SK-N-SH (cell line): ENCODE measurements at regions not wholly inside any gene's neighbourhood (a gene's known extent, or its start where the extent isn't known, plus 50 kb on each side); places are given as distances from the start of the nearest gene placed in this dataset.
A peak's percentile ranks its signal among the peaks of the same experiment; 100 is the strongest.
"Not testable (repeated sequence)": the region's sequence is repeated elsewhere in the genome, so short reads cannot be mapped to it uniquely, and the experiment has no call there.

ENCODE experiments used
- CTCF ChIA-PET: fragments of 300-600, 350-600 bp; formaldehyde crosslinking; extraction: SDS; loops from one replicate; lab custom pipeline; 2021; lab: Yijun Ruan, JAX
- POLR2A ChIA-PET: fragments of 350-600 bp; sonication (Branson Sonifier 250); formaldehyde crosslinking; extraction: SDS; loops from one replicate; lab custom pipeline; 2020; ENCODE audit warnings: antibody characterized with exemption, inconsistent platforms; lab: Yijun Ruan, JAX
- DNase-seq: peaks from one replicate; pipeline ENCODE4 v3.0.0; 2012
- H2AFZ ChIP-seq: fragments of 200-600 bp; sonication (generic); 2 replicates; pipeline ENCODE4 v1.8.1; 2016; ENCODE audit warnings: antibody characterized with exemption, mild to moderate bottlenecking, low read depth
- H3F3A ChIP-seq: fragments of 200-600 bp; sonication (generic); replicated peaks from 2 replicates; pipeline ENCODE3; 2016; ENCODE audit warnings: antibody characterized with exemption, mild to moderate bottlenecking; ENCODE audit not compliant: insufficient read depth
- H3K27ac ChIP-seq, 2 experiments: fragments of 200-500 bp in 1 of 2; fragments of 200-600 bp in 1 of 2; sonication (Bioruptor generic) in 1 of 2; sonication (generic), shearing (Covaris generic) in 1 of 2; 2 replicates each; pipeline versions ENCODE4 v1.5.1 to v1.6.1; 2014 to 2016; ENCODE audit warnings: low read depth in 2 of 2, inconsistent platforms in 1 of 2, low read length in 1 of 2, mild to moderate bottlenecking in 1 of 2, mixed read lengths in 1 of 2
- H3K27me3 ChIP-seq: fragments of 200-600 bp; sonication (generic), shearing (Covaris generic); 2 replicates; pipeline ENCODE4 v1.6.1; 2016; ENCODE audit warnings: mixed run types; ENCODE audit not compliant: insufficient read depth
- H3K36me3 ChIP-seq, 2 experiments: fragments of 200-500 bp in 1 of 2; fragments of 200-600 bp in 1 of 2; sonication (Bioruptor generic) in 1 of 2; sonication (generic) in 1 of 2; replicated peaks in 1 of 2; 2 replicates each; pipeline versions ENCODE3 to v1.5.1; 2014 to 2016; ENCODE audit warnings: low read length in 1 of 2, mild to moderate bottlenecking in 1 of 2; ENCODE audit not compliant: insufficient read depth in 2 of 2, control insufficient read depth in 1 of 2
- H3K4me1 ChIP-seq, 2 experiments: fragments of 200-500 bp in 1 of 2; fragments of 200-600 bp in 1 of 2; sonication (Bioruptor generic) in 1 of 2; sonication (generic), shearing (Covaris generic) in 1 of 2; 2 replicates each; pipeline versions ENCODE4 v1.5.1 to v1.6.1; 2014 to 2016; ENCODE audit warnings: low read depth in 1 of 2, low read length in 1 of 2, mixed run types in 1 of 2; ENCODE audit not compliant: insufficient read depth in 2 of 2, control insufficient read depth in 1 of 2
- H3K4me2 ChIP-seq: fragments of 200-600 bp; sonication (generic), shearing (Covaris generic); 2 replicates; pipeline ENCODE4 v1.6.1; 2017; ENCODE audit warnings: mixed run types
- H3K4me3 ChIP-seq, 2 experiments: fragments of 200-500 bp in 1 of 2; fragments of 200-600 bp in 1 of 2; sonication (Bioruptor generic) in 1 of 2; sonication (generic), shearing (Covaris generic) in 1 of 2; 2 replicates each; pipeline versions ENCODE4 v1.5.1 to v1.8.1; 2014 to 2016; ENCODE audit warnings: low read depth in 2 of 2, inconsistent platforms in 1 of 2, low read length in 1 of 2, mild to moderate bottlenecking in 1 of 2, mixed read lengths in 1 of 2, moderate library complexity in 1 of 2
- H3K79me2 ChIP-seq: fragments of 200-600 bp; sonication (generic); 2 replicates; pipeline ENCODE4 v1.8.1; 2017; ENCODE audit warnings: mild to moderate bottlenecking; ENCODE audit not compliant: insufficient read depth
- H3K9ac ChIP-seq: fragments of 200-600 bp; sonication (generic); 2 replicates; pipeline ENCODE4 v1.6.1; 2017; ENCODE audit warnings: mixed run types
- H3K9me2 ChIP-seq: fragments of 200-600 bp; sonication (generic); 2 replicates; pipeline ENCODE4 v1.6.1; 2017; ENCODE audit warnings: mixed run types
- H3K9me3 ChIP-seq: fragments of 200-600 bp; sonication (generic); 2 replicates; pipeline ENCODE4 v1.6.1; 2017; ENCODE audit warnings: mixed run types, mild to moderate bottlenecking, moderate library complexity
- H4K20me1 ChIP-seq: fragments of 200-600 bp; sonication (generic); 2 replicates; pipeline ENCODE4 v1.6.1; 2017; ENCODE audit warnings: mild to moderate bottlenecking, mixed run types; ENCODE audit not compliant: insufficient read depth
- ELF1 ChIP-seq: IDR thresholded peaks from 2 replicates; pipeline ENCODE4 v1.4.0; 2012
- EP300 ChIP-seq, 2 experiments: IDR thresholded peaks; 2 replicates each; pipeline versions ENCODE4 v1.4.0 to v1.6.1; 2012; ENCODE audit warnings: borderline replicate concordance in 1 of 2, low read depth in 1 of 2, low read length in 1 of 2
- EZH2phosphoT487 ChIP-seq: fragments of 200-600 bp; sonication (generic); IDR thresholded peaks from 2 replicates; pipeline ENCODE4 v1.6.1; 2017; ENCODE audit warnings: low read depth, mixed run types, mild to moderate bottlenecking, antibody characterized with exemption, moderate library complexity, borderline replicate concordance
- FOSL2 ChIP-seq: IDR thresholded peaks from 2 replicates; pipeline ENCODE4 v1.4.0; 2012; ENCODE audit warnings: low read depth, mild to moderate bottlenecking, moderate library complexity, borderline replicate concordance
- JUND ChIP-seq: IDR thresholded peaks from 2 replicates; pipeline ENCODE4 v1.4.0; 2012
- MXI1 ChIP-seq: IDR thresholded peaks from 2 replicates; pipeline ENCODE4 v1.6.1; 2012; ENCODE audit warnings: mild to moderate bottlenecking, low read depth, low read length, improper control_type of control experiment
- NFIC ChIP-seq: IDR thresholded peaks from 2 replicates; pipeline ENCODE4 v1.4.0; 2012; ENCODE audit warnings: borderline replicate concordance
- NRF1 ChIP-seq: IDR thresholded peaks from 2 replicates; pipeline ENCODE4 v1.6.1; 2012; ENCODE audit warnings: low read depth, mild to moderate bottlenecking, low read length
- RFX5 ChIP-seq: IDR thresholded peaks from 2 replicates; pipeline ENCODE4 v1.6.1; 2012; ENCODE audit warnings: mild to moderate bottlenecking, improper control_type of control experiment, low read length
- RXRA ChIP-seq: IDR thresholded peaks from 2 replicates; pipeline ENCODE4 v1.4.0; 2012; ENCODE audit warnings: low read depth, mild to moderate bottlenecking, borderline replicate concordance
- SMC3 ChIP-seq: IDR thresholded peaks from 2 replicates; pipeline ENCODE4 v1.6.1; 2012; ENCODE audit warnings: low read depth, low read length, improper control_type of control experiment
- TAF1 ChIP-seq: IDR thresholded peaks from 2 replicates; pipeline ENCODE4 v1.6.1; 2012; ENCODE audit warnings: low read depth, mild to moderate bottlenecking, low read length, moderate library complexity, borderline replicate concordance
- TCF12 ChIP-seq: IDR thresholded peaks from 2 replicates; pipeline ENCODE4 v1.4.0; 2012
- TEAD4 ChIP-seq: IDR thresholded peaks from 2 replicates; pipeline ENCODE4 v1.4.0; 2012; ENCODE audit warnings: mild to moderate bottlenecking, borderline replicate concordance; ENCODE audit not compliant: insufficient read depth
- YY1 ChIP-seq: IDR thresholded peaks from 2 replicates; pipeline ENCODE4 v1.4.0; 2012; ENCODE audit warnings: low read depth, mild to moderate bottlenecking
- WGBS: methylation state at CpG from one replicate; pipeline ENCODE4 v1.1.6; 2017; ENCODE audit warnings: low lambda C conversion rate; 5-methylcytosine and 5-hydroxymethylcytosine counted together
- TF ChIP-seq, protein P1 (sequence below): IDR thresholded peaks from 2 replicates; pipeline ENCODE4 v1.4.0; 2012; ENCODE audit warnings: low read depth, borderline replicate concordance
- TF ChIP-seq, protein P2 (sequence below): fragments of 150-350 bp; IDR thresholded peaks from 2 replicates; pipeline ENCODE4 v1.6.1; 2017; ENCODE audit warnings: antibody characterized with exemption, low read length, low read depth, borderline replicate concordance
- TF ChIP-seq, protein P3 (sequence below): fragments of 200-600 bp; sonication (generic); IDR thresholded peaks from 2 replicates; pipeline ENCODE4 v1.6.1; 2017; ENCODE audit warnings: antibody characterized with exemption, mild to moderate bottlenecking, moderate library complexity
- TF ChIP-seq, protein P4 (sequence below): IDR thresholded peaks from 2 replicates; pipeline ENCODE4 v1.4.0; 2012; ENCODE audit warnings: low read depth, borderline replicate concordance
- TF ChIP-seq, protein P5 (sequence below): IDR thresholded peaks from 2 replicates; pipeline ENCODE4; 2012

DNA sequence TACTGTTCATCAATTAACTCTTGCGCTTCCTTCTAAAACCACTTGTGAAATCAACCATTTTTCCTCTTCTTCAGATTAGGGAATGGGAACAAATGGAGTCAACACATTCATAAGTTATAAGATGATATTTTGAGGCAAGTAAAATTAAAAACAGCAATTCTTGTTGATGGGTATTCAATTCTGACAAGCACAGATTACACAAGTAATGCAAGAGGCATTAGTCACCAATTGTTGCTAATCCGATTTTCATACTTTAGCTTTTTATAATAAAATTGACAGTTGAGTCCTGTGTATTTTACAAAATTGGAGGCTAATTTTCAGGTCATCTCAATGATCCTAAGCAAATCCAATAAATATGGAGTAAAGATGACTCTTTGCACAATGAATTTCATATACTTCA, 918.4 kb upstream of the SOX9 start (continued):
- TF ChIP-seq, protein P1, sequence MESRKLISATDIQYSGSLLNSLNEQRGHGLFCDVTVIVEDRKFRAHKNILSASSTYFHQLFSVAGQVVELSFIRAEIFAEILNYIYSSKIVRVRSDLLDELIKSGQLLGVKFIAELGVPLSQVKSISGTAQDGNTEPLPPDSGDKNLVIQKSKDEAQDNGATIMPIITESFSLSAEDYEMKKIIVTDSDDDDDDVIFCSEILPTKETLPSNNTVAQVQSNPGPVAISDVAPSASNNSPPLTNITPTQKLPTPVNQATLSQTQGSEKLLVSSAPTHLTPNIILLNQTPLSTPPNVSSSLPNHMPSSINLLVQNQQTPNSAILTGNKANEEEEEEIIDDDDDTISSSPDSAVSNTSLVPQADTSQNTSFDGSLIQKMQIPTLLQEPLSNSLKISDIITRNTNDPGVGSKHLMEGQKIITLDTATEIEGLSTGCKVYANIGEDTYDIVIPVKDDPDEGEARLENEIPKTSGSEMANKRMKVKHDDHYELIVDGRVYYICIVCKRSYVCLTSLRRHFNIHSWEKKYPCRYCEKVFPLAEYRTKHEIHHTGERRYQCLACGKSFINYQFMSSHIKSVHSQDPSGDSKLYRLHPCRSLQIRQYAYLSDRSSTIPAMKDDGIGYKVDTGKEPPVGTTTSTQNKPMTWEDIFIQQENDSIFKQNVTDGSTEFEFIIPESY: no peak
- TF ChIP-seq TAF1 (no peak), TEAD4 (no peak), RFX5 (no peak), NRF1 (no peak), JUND (peak; percentile 56; the same call in 1 of the 2 replicates)
- TF ChIP-seq, protein P2, sequence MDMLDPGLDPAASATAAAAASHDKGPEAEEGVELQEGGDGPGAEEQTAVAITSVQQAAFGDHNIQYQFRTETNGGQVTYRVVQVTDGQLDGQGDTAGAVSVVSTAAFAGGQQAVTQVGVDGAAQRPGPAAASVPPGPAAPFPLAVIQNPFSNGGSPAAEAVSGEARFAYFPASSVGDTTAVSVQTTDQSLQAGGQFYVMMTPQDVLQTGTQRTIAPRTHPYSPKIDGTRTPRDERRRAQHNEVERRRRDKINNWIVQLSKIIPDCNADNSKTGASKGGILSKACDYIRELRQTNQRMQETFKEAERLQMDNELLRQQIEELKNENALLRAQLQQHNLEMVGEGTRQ: no peak

DNA sequence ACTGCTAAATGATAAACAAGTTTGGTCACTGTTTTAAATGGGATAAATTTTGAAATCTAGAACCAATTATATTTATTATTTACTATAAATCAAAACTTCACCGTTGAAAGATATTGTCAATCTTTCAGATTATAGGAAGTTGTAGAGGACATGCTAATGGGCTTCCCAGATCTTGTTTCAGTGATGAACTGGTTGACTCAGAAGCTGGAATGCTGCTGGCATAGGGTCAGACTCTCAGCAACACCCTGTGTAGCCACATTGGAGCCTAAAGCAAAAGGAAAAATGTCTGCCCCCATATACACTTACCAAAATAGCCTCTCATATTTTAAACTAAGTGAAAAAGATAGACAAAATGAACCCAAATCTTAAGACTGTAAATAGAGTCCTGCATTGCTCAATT, 916.9 kb upstream of the SOX9 start:
- H2AFZ ChIP-seq: no peak overlapping the region
- H3K79me2 ChIP-seq: no peaks in the 10 kb centered on the region
- DNase-seq: no peak
- no peak overlapping the region for H3K9ac ChIP-seq
- TF ChIP-seq, protein P3, sequence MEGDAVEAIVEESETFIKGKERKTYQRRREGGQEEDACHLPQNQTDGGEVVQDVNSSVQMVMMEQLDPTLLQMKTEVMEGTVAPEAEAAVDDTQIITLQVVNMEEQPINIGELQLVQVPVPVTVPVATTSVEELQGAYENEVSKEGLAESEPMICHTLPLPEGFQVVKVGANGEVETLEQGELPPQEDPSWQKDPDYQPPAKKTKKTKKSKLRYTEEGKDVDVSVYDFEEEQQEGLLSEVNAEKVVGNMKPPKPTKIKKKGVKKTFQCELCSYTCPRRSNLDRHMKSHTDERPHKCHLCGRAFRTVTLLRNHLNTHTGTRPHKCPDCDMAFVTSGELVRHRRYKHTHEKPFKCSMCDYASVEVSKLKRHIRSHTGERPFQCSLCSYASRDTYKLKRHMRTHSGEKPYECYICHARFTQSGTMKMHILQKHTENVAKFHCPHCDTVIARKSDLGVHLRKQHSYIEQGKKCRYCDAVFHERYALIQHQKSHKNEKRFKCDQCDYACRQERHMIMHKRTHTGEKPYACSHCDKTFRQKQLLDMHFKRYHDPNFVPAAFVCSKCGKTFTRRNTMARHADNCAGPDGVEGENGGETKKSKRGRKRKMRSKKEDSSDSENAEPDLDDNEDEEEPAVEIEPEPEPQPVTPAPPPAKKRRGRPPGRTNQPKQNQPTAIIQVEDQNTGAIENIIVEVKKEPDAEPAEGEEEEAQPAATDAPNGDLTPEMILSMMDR: no peak
- TF ChIP-seq SMC3 (no peak), EP300 (IDR thresholded peaks at IDR 0.05; ENCODE audit: borderline replicate concordance in 1 of 2, low read depth in 1 of 2, low read length in 1 of 2) (peak in 1 of 2 experiments; percentile 70; a peak in 2 of 4 replicates), NFIC (peak; percentile 60; the same call in 1 of the 2 replicates), EZH2phosphoT487 (no peak), ELF1 (no peak), RXRA (peak; percentile 53; the same call in 1 of the 2 replicates), TEAD4 (peak; percentile 67; the same call in 1 of the 2 replicates), MXI1 (no peak), TCF12 (peak; percentile 62; the same call in 1 of the 2 replicates), FOSL2 (peak; percentile 61; the same call in 1 of the 2 replicates), YY1 (0 out of 2 replicates have a peak, but pooled peaks have one; percentile 28), JUND (peak; percentile 60)
- TF ChIP-seq, protein P4, sequence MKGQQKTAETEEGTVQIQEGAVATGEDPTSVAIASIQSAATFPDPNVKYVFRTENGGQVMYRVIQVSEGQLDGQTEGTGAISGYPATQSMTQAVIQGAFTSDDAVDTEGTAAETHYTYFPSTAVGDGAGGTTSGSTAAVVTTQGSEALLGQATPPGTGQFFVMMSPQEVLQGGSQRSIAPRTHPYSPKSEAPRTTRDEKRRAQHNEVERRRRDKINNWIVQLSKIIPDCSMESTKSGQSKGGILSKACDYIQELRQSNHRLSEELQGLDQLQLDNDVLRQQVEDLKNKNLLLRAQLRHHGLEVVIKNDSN: no peak
- TF ChIP-seq, protein P5, sequence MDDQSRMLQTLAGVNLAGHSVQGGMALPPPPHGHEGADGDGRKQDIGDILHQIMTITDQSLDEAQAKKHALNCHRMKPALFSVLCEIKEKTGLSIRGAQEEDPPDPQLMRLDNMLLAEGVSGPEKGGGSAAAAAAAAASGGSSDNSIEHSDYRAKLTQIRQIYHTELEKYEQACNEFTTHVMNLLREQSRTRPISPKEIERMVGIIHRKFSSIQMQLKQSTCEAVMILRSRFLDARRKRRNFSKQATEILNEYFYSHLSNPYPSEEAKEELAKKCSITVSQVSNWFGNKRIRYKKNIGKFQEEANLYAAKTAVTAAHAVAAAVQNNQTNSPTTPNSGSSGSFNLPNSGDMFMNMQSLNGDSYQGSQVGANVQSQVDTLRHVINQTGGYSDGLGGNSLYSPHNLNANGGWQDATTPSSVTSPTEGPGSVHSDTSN: peak; percentile 71
- CTCF ChIA-PET: no interaction called here
- no peak overlapping the region for H3K4me3 ChIP-seq
- WGBS: 50% methylated on average over 1 of the region's 1 CpG
- H3K27ac ChIP-seq: no peak overlapping the region
- H3K9me3 ChIP-seq: no peaks in the 10 kb centered on the region
- H3K27me3 ChIP-seq: no peaks in the 10 kb centered on the region
- POLR2A ChIA-PET: no interaction called here
- no peak overlapping the region for H3K4me2 ChIP-seq
- no peaks in the 10 kb centered on the region for H3K9me2 ChIP-seq
- H3F3A ChIP-seq: peaks cover 13% of the 10 kb centered on the region
- H3K36me3 ChIP-seq: no peaks in the 10 kb centered on the region
- H4K20me1 ChIP-seq: no peaks in the 10 kb centered on the region
- H3K4me1 ChIP-seq: no peaks in the 10 kb centered on the region

DNA sequence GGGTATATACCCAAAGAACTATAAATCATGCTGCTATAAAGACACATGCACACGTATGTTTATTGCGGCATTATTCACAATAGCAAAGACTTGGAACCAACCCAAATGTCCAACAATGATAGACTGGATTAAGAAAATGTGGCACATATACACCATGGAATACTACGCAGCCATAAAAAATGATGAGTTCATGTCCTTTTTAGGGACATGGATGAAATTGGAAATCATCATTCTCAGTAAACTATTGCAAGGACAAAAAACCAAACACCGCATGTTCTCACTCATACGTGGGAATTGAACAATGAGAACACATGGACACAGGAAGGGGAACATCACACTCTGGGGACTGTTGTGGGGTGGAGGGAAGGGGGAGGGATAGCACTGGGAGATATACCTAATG, 914.9 kb upstream of the SOX9 start:
- H3K9ac ChIP-seq, H3K27ac ChIP-seq, H3K9me3 ChIP-seq, H3K4me2 ChIP-seq, H3K4me1 ChIP-seq, H3K9me2 ChIP-seq, H2AFZ ChIP-seq, H4K20me1 ChIP-seq, DNase-seq, H3K79me2 ChIP-seq, H3K36me3 ChIP-seq, H3K4me3 ChIP-seq, POLR2A ChIA-PET, H3K27me3 ChIP-seq, CTCF ChIA-PET, H3F3A ChIP-seq: not testable (repeated sequence)
- 92% methylated on average over 3 of the region's 5 CpGs for WGBS
